ENCODE measurements at regions not wholly inside any gene's neighbourhood (a gene's known extent, or its start where the extent isn't known, plus 50 kb on each side); places are given as distances from the start of the nearest gene placed in this dataset.
"Not testable (repeated sequence)": the region's sequence is repeated elsewhere in the genome, so short reads cannot be mapped to it uniquely, and the experiment has no call there.

DNA sequence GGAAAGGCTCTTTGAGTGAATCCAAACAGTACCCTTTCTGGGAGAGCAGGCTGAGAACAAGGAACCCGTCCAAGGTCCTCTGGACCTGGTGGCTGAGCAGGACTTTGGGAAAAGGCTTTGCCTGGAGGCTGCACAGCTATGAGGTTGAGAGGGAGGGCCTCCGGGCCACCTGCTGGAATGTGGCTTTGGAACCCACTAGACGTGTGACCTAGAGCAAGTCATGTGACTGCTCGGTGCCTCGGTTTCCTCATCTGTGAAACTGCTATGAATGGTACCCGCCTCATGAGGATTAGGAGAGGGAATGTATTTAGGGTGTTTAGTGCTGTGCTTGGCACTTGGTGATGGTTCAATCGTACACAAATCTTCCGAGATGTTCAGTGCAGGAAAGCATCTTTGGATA lies 50.4 kb downstream of the HAPSTR1 start:
- no peak for DNase-seq (ENCODE audit: low spot score)

DNA sequence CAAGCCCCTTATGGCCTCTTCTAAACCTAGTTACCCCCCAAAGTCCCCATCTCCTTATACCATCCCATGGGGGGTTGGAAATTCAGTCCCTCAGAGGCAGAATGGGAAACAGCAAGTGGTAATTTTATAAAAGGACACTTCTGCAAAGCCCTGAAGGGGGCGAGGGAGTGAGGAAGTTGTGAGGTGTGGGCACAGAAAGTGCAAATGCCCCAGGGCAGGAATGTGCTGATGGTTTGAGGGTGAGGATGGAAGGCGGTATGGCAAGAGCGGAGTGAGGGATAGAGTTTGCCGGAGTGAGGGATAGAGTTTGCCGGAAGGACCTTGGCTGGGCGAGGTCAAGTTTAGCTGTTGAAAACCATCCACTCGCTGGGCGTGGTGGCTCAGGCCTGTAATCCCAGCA lies 52.7 kb downstream of the HAPSTR1 start:
- DNase-seq (ENCODE audit: low spot score): no peak

GRCh38 chr16:9148374-9149015 lies 57.1 kb downstream of the HAPSTR1 start:
- no peak for DNase-seq (ENCODE audit: low spot score)

DNA sequence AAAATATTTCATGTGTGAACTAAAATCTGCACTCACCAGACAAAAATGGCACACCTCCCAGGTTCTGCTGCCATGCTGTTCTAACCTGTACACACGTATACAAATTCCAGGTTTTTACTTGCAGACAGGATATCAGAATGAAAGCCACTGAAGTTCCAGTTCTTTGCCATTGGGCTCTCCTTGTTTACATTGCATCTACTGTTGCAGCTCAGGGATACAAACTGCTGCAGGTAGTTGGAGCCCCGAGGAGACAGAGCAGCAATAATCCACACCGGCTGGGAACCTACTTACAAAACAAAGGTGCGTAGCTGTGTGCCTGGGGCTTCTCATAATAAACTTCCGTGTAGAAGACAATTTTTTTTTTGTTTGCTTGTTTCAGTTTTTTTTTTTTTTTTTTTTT lies 59.6 kb downstream of the HAPSTR1 start:
- no peak for DNase-seq (ENCODE audit: low spot score)

DNA sequence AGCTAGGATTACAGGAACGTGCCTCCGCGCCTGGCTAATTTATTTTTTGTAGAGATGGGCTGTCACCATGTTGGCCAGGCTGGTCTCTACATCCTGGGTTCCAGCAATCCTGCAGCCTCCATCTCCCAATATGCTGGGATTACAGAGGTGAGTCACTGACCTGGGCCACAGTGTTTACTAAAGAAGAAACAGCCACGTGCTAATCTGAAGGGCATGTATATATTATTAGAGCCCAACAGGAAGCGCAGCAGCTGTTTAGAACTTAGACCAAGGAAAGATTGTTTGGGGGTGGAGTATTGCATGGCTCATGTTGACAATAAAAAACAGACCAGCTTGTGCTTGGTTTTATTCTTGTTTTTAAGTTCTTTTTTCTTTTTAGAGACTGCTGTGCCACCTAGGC lies 60.2 kb downstream of the HAPSTR1 start:
- DNase-seq (ENCODE audit: low spot score): no peak

DNA sequence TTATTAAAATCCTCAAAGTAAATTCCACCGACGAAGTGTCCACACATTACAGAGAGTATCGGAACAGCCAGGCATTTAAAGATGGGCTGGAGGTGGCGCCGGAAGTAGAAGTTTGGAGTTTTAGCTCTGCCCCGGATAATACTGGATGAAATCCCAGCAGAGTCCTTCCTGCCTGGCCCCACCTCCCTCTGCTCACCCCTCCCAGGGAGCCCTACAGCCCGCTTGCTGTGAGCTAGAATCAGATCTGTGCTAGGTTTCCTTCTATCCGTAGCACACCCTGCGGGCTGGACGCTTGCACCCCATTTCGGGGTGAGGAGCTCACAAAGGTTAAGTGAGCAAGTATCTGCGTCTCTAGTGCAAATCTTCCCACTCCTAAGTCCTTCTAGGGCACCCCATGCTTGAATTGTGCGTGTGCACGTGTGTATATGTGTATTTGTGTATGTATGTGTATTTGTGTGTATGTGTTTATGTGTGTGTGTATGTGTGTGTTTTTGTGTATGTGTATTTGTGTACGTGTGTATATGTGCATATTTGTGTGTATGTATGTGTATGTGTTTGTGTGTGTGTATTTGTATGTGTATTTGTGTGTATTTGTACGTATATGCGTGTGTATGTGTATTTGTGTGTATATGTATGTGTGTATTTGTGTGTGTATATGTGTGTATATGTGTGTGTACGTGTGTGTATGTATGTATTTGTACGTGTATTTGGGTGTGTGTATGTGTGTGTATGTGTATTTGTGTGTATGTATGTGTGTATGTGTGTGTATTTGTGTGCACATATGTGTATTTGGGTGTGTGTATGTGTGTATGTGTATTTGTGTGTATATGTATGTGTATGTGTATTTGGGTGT lies 61.4 kb downstream of the HAPSTR1 start:
- DNase-seq (ENCODE audit: low spot score): no peak

GRCh38 chr16:9153502-9153864 lies 62.0 kb downstream of the HAPSTR1 start:
- no peak for DNase-seq (ENCODE audit: low spot score)

- DNase-seq (ENCODE audit: low spot score): no peak
Observed at GRCh38 chr16:9154567-9155410, 63.3 kb downstream of the HAPSTR1 start.

DNA sequence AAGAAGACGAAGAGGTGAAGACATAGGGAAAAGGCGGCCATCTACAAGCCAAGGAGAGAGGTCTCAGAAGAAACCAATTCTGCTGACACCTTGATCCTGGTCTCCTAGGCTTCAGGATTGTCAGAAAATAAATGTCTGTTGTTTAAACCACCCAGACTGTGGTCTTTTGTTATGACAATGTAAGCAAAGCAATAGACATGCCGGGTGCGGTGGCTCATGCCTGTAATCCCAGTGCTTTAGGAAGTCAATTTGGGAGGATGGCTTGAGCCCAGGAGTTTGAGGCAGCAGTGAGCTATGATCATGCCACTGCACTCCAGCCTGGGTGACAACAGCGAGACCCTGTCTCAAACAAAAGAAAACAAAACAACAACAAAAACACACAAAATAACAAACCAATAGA lies 64.4 kb downstream of the HAPSTR1 start:
- DNase-seq (ENCODE audit: low spot score): no peak

- peak; percentile 45 for DNase-seq (ENCODE audit: low spot score)
Observed at GRCh38 chr16:9159839-9160550, 68.6 kb downstream of the HAPSTR1 start.

- no peak for DNase-seq (ENCODE audit: low spot score)
Observed at GRCh38 chr16:9160551-9160911, 69.1 kb downstream of the HAPSTR1 start.

GRCh38 chr16:9165681-9166080 lies 74.2 kb downstream of the HAPSTR1 start:
- no peak for DNase-seq (ENCODE audit: low spot score)

- not testable (repeated sequence) for DNase-seq (ENCODE audit: low spot score)
Observed at GRCh38 chr16:9166326-9166993, 75.0 kb downstream of the HAPSTR1 start.

GRCh38 chr16:9169094-9169493 lies 77.7 kb downstream of the HAPSTR1 start:
- no peak for DNase-seq (ENCODE audit: low spot score)

GRCh38 chr16:9170470-9170869 lies 79.0 kb downstream of the HAPSTR1 start:
- no peak for DNase-seq (ENCODE audit: low spot score)

GRCh38 chr16:9176547-9177418 lies 85.3 kb downstream of the HAPSTR1 start:
- no peak for DNase-seq (ENCODE audit: low spot score)

GRCh38 chr16:9177861-9178260 lies 86.4 kb downstream of the HAPSTR1 start:
- no peak for DNase-seq (ENCODE audit: low spot score)

DNA sequence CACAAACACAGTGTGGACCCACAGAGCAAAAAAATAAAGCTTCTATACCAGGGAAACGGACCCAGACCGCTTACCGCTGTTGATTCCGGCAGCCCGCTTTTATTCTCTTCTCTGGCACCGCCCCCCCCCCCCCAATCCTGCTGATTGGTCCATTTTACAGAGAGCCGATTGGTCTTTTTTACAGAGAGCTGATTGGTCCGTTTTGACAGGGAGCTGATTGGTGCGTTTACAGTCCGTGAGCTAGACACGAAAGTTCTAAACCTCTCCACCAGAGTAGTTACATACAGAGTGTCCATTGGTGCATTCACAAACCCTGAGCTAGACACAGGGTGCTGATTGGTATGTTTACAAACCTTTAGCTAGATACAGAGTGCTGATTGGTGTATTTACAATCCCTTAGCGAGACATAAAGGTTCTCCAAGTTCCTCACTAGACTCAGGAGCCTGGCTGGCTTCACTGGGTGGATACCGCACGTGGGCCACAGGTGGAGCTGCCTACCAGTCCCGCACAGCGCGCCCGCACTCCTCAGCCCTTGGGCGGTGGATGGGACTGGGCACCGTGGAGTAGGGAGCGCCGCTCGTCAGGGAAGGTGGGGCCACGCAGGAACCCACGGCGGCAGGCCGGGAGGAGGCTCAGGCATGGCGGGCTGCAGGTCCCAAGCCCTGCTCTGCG lies 92.4 kb downstream of the HAPSTR1 start:
- DNase-seq (ENCODE audit: low spot score): no peak

GRCh38 chr16:9184354-9184690 lies 92.9 kb downstream of the HAPSTR1 start:
- no peak for DNase-seq (ENCODE audit: low spot score)

DNA sequence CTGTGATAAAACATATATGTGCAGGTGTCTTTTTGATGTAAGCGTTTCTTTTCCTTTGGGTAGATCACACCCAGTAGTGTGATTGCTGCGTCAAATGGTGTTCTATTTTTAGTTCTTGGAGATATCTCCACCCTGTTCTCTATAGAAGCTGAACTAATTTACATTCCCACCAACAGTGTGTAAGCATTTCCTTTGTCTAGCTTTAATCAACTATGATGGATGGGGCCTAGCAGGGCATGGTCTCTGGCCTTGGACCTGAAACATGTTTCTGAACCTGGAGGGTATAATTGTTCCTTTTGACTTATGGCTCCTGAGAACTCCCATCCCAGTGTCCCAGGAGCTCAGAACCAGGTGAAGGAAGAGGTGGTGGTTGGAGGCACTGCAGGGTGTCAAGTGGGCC lies 93.9 kb downstream of the HAPSTR1 start:
- DNase-seq (ENCODE audit: low spot score): no peak

Measured in hematopoietic multipotent progenitor cell treated with erythropoietin and hydrocortisone succinate and interleukin-3 and kit ligand, for 15 days (in vitro differentiated cells).